Dedifferentiated amniotic fluid mesenchymal stem cell (primary cell): ENCODE measurements at regions not wholly inside any gene's neighbourhood (a gene's known extent, or its start where the extent isn't known, plus 50 kb on each side); places are given as distances from the start of the nearest gene placed in this dataset.

Source experiments
- DNase-seq: peaks from one replicate; pipeline ENCODE4 v3.0.0-alpha.2; 2016; ENCODE audit errors: extremely low spot score

DNA sequence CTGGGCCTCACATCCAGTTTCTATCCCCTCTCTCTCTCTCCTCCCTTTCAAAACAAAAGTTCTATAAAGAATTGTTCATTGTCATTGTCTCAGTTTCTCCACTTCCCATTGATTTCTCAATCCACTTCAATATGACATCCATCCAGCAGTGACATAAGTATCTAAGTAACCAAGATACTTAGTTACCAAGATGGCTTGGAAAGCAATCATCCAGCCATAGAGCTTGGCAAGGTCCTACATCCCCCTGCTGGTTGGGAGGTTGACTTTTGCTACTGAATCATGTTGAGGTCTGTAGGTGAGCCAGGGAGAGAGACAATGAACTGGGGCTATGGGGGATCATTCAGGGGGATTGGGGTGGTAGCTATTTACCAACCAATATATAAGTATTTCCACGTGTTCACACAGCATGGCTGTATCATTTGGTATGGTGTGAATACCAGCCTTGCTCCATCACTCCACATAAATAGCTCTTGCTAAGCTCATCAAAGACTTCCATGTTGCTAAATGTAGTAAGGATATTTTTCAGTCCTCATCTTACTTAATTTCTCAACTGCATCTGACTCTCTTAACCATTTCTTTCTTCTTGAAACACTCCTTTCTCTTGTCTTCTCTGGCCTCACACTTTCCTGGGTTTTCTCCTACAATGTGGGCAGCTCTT is 58.8 kb upstream of the NTRK3 start:
- no peak for DNase-seq

DNA sequence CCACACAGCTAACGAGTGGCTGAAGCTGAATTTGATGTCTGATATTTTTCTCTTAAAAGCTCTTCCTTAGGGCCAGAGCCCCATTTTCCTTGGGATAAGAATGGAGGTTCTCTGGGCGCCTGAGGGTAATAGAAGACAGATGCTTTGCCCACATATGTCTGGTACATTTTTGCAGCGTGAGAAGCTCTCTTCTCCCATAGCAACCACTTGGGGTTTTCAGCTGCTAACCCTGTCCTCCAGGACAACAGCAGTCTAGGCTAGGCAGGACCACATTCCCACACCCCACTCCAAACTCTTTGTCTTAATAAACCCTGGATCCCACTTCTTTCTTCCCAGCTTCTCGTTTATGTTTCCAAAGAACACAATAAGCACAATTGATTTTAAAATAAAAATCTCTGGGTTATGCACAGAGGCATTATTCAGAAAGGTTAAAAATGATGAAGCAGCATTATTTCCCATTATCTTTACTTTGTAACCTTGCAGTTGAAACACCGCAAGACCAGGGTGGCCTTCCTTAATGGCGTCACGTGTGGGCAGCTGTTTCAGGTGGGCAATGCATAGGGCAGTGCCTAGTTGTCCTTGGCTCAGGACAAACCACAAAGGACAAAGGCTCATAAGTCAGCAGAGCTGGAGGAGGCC is 56.5 kb upstream of the NTRK3 start:
- peak; percentile 31 for DNase-seq

DNA sequence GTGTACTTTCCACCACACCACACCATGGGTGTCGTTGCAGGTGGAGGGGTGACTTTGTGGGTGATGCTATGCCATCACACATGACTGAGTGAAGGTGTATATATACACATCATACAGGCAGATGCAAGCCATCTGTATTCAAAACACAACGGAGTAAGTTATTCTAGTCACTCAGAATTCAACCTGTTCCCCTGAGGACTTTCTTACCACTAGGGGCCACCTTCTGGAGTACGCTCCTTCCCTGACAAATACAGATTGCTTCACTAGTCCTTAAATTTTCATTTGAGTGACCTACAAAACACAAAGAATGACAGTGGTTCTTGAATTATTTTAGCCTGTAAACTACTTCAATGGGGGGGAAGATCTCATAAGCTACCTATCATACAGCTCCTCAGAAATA is 52.8 kb upstream of the NTRK3 start:
- DNase-seq = no peak

DNA sequence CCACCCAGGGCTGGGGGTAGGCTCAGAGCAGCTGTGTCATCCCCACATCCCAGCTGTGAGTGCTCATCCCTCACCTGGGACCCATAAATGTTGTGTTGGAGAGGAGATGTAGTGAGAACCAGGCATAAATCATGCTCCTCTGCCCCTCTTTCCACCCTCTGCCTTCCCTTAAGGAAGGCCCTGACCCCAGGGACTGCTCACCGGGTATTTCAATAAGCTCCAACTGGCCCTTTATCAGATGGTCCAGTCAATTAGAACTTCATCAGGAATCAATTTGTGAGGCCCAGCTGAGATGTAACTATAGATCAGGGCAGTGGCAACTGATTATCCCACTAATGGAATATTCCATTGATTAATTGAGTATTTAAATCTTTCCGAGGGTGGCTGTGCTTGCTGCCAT is 50.8 kb upstream of the NTRK3 start:
- DNase-seq = no peak
